ENCODE measurements at regions not wholly inside any gene's neighbourhood (a gene's known extent, or its start where the extent isn't known, plus 50 kb on each side); places are given as distances from the start of the nearest gene placed in this dataset.

DNA sequence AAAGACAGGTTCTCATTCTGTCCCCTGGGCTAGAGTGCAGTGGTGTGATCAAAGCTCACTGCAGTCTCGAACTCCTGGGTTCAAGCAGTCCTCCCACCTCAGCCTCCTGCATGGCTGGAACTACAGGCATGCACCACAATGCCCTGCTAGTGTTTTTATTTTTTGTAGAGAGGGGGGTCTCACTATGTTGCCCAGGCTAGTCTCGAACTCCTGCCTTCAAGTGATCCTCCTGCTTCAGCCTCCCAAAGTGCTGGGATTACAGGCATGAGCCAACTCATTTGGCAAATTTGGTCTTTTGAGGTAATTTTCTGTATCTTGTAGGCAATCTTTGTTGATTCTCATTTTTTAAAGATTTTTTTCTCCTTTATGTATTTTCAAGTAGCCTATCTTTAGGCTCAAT lies 205.7 kb downstream of the ZIC5 start:
- H4K5ac ChIP-seq (ENCODE audit: insufficient read length, low read depth, low read length): no peak overlapping the region
- no peak overlapping the region for H4K8ac ChIP-seq (ENCODE audit: extremely low read depth, insufficient read depth, low read length)
- H3K23ac ChIP-seq (ENCODE audit: insufficient read length): no peak overlapping the region
- no peak overlapping the region for H3K9ac ChIP-seq (replicated peaks in 1 of 4; ENCODE audit: extremely low read depth in 1 of 4, low read depth in 3 of 4, low read length in 3 of 4)
- H2AK5ac ChIP-seq (ENCODE audit: low read depth, low read length): no peak overlapping the region
- no peaks in the 10 kb centered on the region for H3K79me1 ChIP-seq (ENCODE audit: low read depth, low read length)
- ChIA-PET POLR2A (ENCODE audit: partially characterized antibody) (interaction anchor here (0.9 to 1.6 kb wide), 3 partner anchors 10 to 79 kb away, joined by 3 to 6 read pairs (median 5); no protein-coding TSS in a partner anchor), CTCF (ENCODE audit: partially characterized antibody) (interaction anchor here (0.6 to 4.3 kb wide), 35 partner anchors 8 to 201 kb away, joined by 3 to 20 read pairs (median 5); no protein-coding TSS in a partner anchor)
- H4K91ac ChIP-seq (replicated peaks; ENCODE audit: insufficient read length, low read length): no peak overlapping the region
- no peaks in the 10 kb centered on the region for H3K23me2 ChIP-seq (ENCODE audit: low read depth, low read length)
- H2BK15ac ChIP-seq (ENCODE audit: low read length): no peak overlapping the region
- no peaks in the 10 kb centered on the region for H3K79me2 ChIP-seq (ENCODE audit: control insufficient read depth in 1 of 2, insufficient read depth in 2 of 2, low read length in 2 of 2)
- H4K20me1 ChIP-seq (replicated peaks in 1 of 2; ENCODE audit: control insufficient read depth in 1 of 2, insufficient read depth in 2 of 2, low read length in 2 of 2): no peaks in the 10 kb centered on the region
- peaks cover 0 to 4% (median 0%) of the 10 kb centered on the region in 4 experiments; a peak in 1 of 8 replicates for H3K36me3 ChIP-seq (ENCODE audit: control insufficient read depth in 2 of 4, insufficient read depth in 4 of 4, low read length in 3 of 4)
- peaks cover 5 to 12% (median 7%) of the 10 kb centered on the region in 4 experiments; a peak in 5 of 7 replicates for H3K4me1 ChIP-seq (replicated peaks in 1 of 4; ENCODE audit: control insufficient read depth in 3 of 4, insufficient read depth in 4 of 4, low read length in 3 of 4)
- H2AFZ ChIP-seq (ENCODE audit: low read length): no peak overlapping the region
- peaks cover 3 to 8% of the 10 kb centered on the region in 2 experiments; a peak in 1 of 4 replicates for H3K9me3 ChIP-seq (ENCODE audit: insufficient read depth in 2 of 2, low read depth in 1 of 2, low read length in 1 of 2)
- H3K4me3 ChIP-seq (ENCODE audit: extremely low read depth in 1 of 4, insufficient read depth in 2 of 4, low read depth in 3 of 4, low read length in 4 of 4): no peak overlapping the region
- DNase-seq (ENCODE audit: low read depth in 1 of 2, low spot score in 2 of 2): no peak
- no peak for FAIRE-seq
- H2BK120ac ChIP-seq (replicated peaks; ENCODE audit: low read depth, low read length): no peak overlapping the region
- 77% methylated on average over 2 of the region's 2 CpGs; no CpG with 5 or more reads in 1 of the 2 experiments for WGBS, 2 experiments (ENCODE audit: extremely low coverage in 1 of 2, insufficient coverage in 1 of 2, insufficient read length in 1 of 2, insufficient replicate concordance in 2 of 2, low coverage in 1 of 2, low lambda C conversion rate in 2 of 2, missing lambda C conversion rate in 1 of 2)
- H3K27ac ChIP-seq (ENCODE audit: low read depth, low read length): no peak overlapping the region
- H3K4me2 ChIP-seq (ENCODE audit: insufficient read depth in 1 of 2, low read depth in 2 of 2, low read length in 2 of 2): no peak overlapping the region
- no peaks in the 10 kb centered on the region for H3K27me3 ChIP-seq (replicated peaks in 1 of 4; ENCODE audit: control insufficient read depth in 3 of 4, extremely low read depth in 1 of 4, insufficient read depth in 3 of 4, low read length in 3 of 4)
- peak overlapping the region; percentile 80; the same call in 1 of the 2 replicates for H2BK20ac ChIP-seq (ENCODE audit: low read length)
- H3K14ac ChIP-seq (ENCODE audit: insufficient read length): no peak overlapping the region
- H3K18ac ChIP-seq (ENCODE audit: extremely low read depth, low read length): no peak overlapping the region
- H2BK5ac ChIP-seq (ENCODE audit: low read depth, low read length): peak overlapping the region; percentile 48; the same call in 1 of the 2 replicates
- no peak overlapping the region for H3K56ac ChIP-seq (replicated peaks; ENCODE audit: insufficient read length, low read depth, low read length)
- H3K4ac ChIP-seq (replicated peaks; ENCODE audit: insufficient read length, low read depth, low read length): no peak overlapping the region
- no peak overlapping the region for H2BK12ac ChIP-seq (ENCODE audit: low read depth, low read length)
- TF ChIP-seq, protein P1, sequence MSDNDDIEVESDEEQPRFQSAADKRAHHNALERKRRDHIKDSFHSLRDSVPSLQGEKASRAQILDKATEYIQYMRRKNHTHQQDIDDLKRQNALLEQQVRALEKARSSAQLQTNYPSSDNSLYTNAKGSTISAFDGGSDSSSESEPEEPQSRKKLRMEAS (IDR thresholded peaks at IDR 0.05): no peak
- no peak for TF ChIP-seq BACH1 (IDR thresholded peaks at IDR 0.05; ENCODE audit: low read length)
- TF ChIP-seq, protein P2, sequence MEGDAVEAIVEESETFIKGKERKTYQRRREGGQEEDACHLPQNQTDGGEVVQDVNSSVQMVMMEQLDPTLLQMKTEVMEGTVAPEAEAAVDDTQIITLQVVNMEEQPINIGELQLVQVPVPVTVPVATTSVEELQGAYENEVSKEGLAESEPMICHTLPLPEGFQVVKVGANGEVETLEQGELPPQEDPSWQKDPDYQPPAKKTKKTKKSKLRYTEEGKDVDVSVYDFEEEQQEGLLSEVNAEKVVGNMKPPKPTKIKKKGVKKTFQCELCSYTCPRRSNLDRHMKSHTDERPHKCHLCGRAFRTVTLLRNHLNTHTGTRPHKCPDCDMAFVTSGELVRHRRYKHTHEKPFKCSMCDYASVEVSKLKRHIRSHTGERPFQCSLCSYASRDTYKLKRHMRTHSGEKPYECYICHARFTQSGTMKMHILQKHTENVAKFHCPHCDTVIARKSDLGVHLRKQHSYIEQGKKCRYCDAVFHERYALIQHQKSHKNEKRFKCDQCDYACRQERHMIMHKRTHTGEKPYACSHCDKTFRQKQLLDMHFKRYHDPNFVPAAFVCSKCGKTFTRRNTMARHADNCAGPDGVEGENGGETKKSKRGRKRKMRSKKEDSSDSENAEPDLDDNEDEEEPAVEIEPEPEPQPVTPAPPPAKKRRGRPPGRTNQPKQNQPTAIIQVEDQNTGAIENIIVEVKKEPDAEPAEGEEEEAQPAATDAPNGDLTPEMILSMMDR (IDR thresholded peaks at IDR 0.05; ENCODE audit: control extremely low read depth in 1 of 3, insufficient read depth in 1 of 3, low read depth in 1 of 3, low read length in 3 of 3): no peak
- no peak for TF ChIP-seq GABPA (IDR thresholded peaks at IDR 0.05; ENCODE audit: borderline replicate concordance, insufficient read depth, low read length)
- no peak for TF ChIP-seq CREB1 (IDR thresholded peaks at IDR 0.05)
- no peak for TF ChIP-seq RAD21 (IDR thresholded peaks at IDR 0.05 in 1 of 2, conservative IDR thresholded peaks at IDR 0.05 in 1 of 2; ENCODE audit: low read depth in 2 of 2, low read length in 2 of 2)
- no peak for TF ChIP-seq RXRA (IDR thresholded peaks at IDR 0.05; ENCODE audit: insufficient read depth, low read depth, low read length)
- TF ChIP-seq, protein P3, sequence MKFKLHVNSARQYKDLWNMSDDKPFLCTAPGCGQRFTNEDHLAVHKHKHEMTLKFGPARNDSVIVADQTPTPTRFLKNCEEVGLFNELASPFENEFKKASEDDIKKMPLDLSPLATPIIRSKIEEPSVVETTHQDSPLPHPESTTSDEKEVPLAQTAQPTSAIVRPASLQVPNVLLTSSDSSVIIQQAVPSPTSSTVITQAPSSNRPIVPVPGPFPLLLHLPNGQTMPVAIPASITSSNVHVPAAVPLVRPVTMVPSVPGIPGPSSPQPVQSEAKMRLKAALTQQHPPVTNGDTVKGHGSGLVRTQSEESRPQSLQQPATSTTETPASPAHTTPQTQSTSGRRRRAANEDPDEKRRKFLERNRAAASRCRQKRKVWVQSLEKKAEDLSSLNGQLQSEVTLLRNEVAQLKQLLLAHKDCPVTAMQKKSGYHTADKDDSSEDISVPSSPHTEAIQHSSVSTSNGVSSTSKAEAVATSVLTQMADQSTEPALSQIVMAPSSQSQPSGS (IDR thresholded peaks at IDR 0.05; ENCODE audit: low read length): no peak
- no peak for TF ChIP-seq ASH2L (IDR thresholded peaks at IDR 0.05; ENCODE audit: low read length)

Measured in H1 (cell line).